AML-193 (cell line): ENCODE measurements at regions not wholly inside any gene's neighbourhood (a gene's known extent, or its start where the extent isn't known, plus 50 kb on each side); places are given as distances from the start of the nearest gene placed in this dataset.
"Not testable (repeated sequence)": the region's sequence is repeated elsewhere in the genome, so short reads cannot be mapped to it uniquely, and the experiment has no call there.

Experiments used
- DNase-seq, 2 experiments: peaks; one replicate each; lab custom pipeline; 2025; lab: John Stamatoyannopoulos, UW

- no peak for DNase-seq
Observed at GRCh38 chr4:31016322-31017061, 296.3 kb downstream of the PCDH7 start.

- DNase-seq, result no peak
Observed at GRCh38 chr4:31020363-31020762, 300.2 kb downstream of the PCDH7 start.

GRCh38 chr4:31021008-31021407 lies 300.8 kb downstream of the PCDH7 start:
- DNase-seq, result no peak

GRCh38 chr4:31022702-31023101 lies 302.5 kb downstream of the PCDH7 start:
- DNase-seq, result no peak

- no peak for DNase-seq
Observed at GRCh38 chr4:31023109-31023508, 302.9 kb downstream of the PCDH7 start.

GRCh38 chr4:31023742-31024141 lies 303.6 kb downstream of the PCDH7 start:
- DNase-seq, result no peak

GRCh38 chr4:31024781-31025180 lies 304.6 kb downstream of the PCDH7 start:
- DNase-seq, result not testable (repeated sequence)

GRCh38 chr4:31026256-31026655 lies 306.1 kb downstream of the PCDH7 start:
- no peak for DNase-seq

- no peak for DNase-seq
Observed at GRCh38 chr4:31034550-31034949, 314.4 kb downstream of the PCDH7 start.

GRCh38 chr4:31035761-31036160 lies 315.6 kb downstream of the PCDH7 start:
- DNase-seq, result no peak

GRCh38 chr4:31037703-31038102 lies 317.5 kb downstream of the PCDH7 start:
- no peak for DNase-seq

GRCh38 chr4:31039382-31039781 lies 319.2 kb downstream of the PCDH7 start:
- no peak for DNase-seq

GRCh38 chr4:31040106-31040505 lies 319.9 kb downstream of the PCDH7 start:
- no peak for DNase-seq

GRCh38 chr4:31041385-31041784 lies 321.2 kb downstream of the PCDH7 start:
- no peak for DNase-seq

GRCh38 chr4:31041853-31042252 lies 321.7 kb downstream of the PCDH7 start:
- no peak for DNase-seq

GRCh38 chr4:31043382-31044062 lies 323.4 kb downstream of the PCDH7 start:
- no peak for DNase-seq

GRCh38 chr4:31045151-31045550 lies 325.0 kb downstream of the PCDH7 start:
- DNase-seq, result no peak

GRCh38 chr4:31045724-31046318 lies 325.7 kb downstream of the PCDH7 start:
- DNase-seq, result peak in 1 of 2 experiments; percentile 18

- no peak for DNase-seq
Observed at GRCh38 chr4:31051151-31051550, 331.0 kb downstream of the PCDH7 start.

GRCh38 chr4:31051565-31051964 lies 331.4 kb downstream of the PCDH7 start:
- DNase-seq, result no peak

GRCh38 chr4:31052519-31052918 lies 332.4 kb downstream of the PCDH7 start:
- DNase-seq, result no peak

GRCh38 chr4:31053451-31053850 lies 333.3 kb downstream of the PCDH7 start:
- DNase-seq, result no peak

GRCh38 chr4:31054295-31054694 lies 334.1 kb downstream of the PCDH7 start:
- no peak for DNase-seq
